BE2C (cell line): ENCODE measurements at regions not wholly inside any gene's neighbourhood (a gene's known extent, or its start where the extent isn't known, plus 50 kb on each side); places are given as distances from the start of the nearest gene placed in this dataset.

Source experiments
- DNase-seq: peaks from one replicate; pipeline ENCODE4 v3.0.0-alpha.2; 2020
- H3K27me3 ChIP-seq: fragments of 250-450 bp; sonication (Bioruptor Pico); 2 replicates; pipeline ENCODE4 v1.5.1; 2020; ENCODE audit warnings: mild to moderate bottlenecking
- H3K36me3 ChIP-seq: fragments of 250-450 bp; sonication (Bioruptor Pico); 2 replicates; pipeline ENCODE4 v1.5.1; 2020; ENCODE audit warnings: mild to moderate bottlenecking
- H3K4me1 ChIP-seq: fragments of 250-450 bp; sonication (Bioruptor Pico); 2 replicates; pipeline ENCODE4 v1.5.1; 2020
- H3K4me3 ChIP-seq: 2 replicates; pipeline ENCODE4 v1.5.1; 2011; ENCODE audit warnings: low read depth, low read length
- H3K9me3 ChIP-seq: fragments of 250-450 bp; sonication (Bioruptor Pico); 2 replicates; pipeline ENCODE4 v1.5.1; 2020
- CTCF ChIP-seq: IDR thresholded peaks from 2 replicates; pipeline ENCODE4 v1.5.1; 2012; ENCODE audit warnings: mild to moderate bottlenecking, low read depth, low read length

GRCh38 chr12:125936502-125936901, 871.3 kb downstream of the AACS start:
- Histone ChIP-seq H3K4me1 (no peaks in the 10 kb centered on the region), H3K4me3 (no peak overlapping the region), H3K27me3 (no peaks in the 10 kb centered on the region), H3K36me3 (no peaks in the 10 kb centered on the region), H3K9me3 (no peaks in the 10 kb centered on the region)
- TF ChIP-seq CTCF = no peak
- no peak for DNase-seq

GRCh38 chr12:125944446-125944845, 879.2 kb downstream of the AACS start:
- no peak overlapping the region for H3K4me3 ChIP-seq
- no peaks in the 10 kb centered on the region for H3K36me3 ChIP-seq
- H3K4me1 ChIP-seq = no peaks in the 10 kb centered on the region
- no peaks in the 10 kb centered on the region for H3K27me3 ChIP-seq
- TF ChIP-seq CTCF = no peak
- DNase-seq = no peak
- no peaks in the 10 kb centered on the region for H3K9me3 ChIP-seq

DNA sequence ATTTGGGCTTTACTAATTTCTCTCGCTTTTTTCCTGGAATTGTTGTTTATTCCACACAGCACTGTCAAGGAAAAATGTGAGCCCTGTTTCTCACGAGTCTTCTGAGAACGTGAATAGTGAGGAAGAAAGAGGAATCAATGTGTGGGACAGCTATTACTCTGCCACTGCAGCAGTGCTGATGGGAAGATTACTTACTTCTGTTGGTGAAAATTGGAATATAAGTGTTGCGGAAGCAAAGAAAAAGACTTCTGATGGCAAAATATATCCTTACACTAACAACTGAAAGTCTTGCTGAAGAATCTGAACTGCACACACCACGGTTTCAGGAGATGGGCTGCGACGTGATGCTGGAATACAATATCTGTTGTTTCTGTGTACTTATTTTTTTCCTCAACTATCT, 884.2 kb downstream of the AACS start:
- Histone ChIP-seq H3K36me3 (no peaks in the 10 kb centered on the region), H3K9me3 (no peaks in the 10 kb centered on the region; the same call in 1 of the 2 replicates), H3K27me3 (no peaks in the 10 kb centered on the region), H3K4me1 (no peaks in the 10 kb centered on the region), H3K4me3 (no peak overlapping the region)
- no peak for DNase-seq
- TF ChIP-seq CTCF = no peak

GRCh38 chr12:125954362-125954761, 889.1 kb downstream of the AACS start:
- DNase-seq = no peak
- no peaks in the 10 kb centered on the region for H3K36me3 ChIP-seq
- no peaks in the 10 kb centered on the region for H3K27me3 ChIP-seq
- no peak overlapping the region for H3K4me3 ChIP-seq
- no peak for TF ChIP-seq CTCF
- H3K9me3 ChIP-seq = no peaks in the 10 kb centered on the region; the same call in 1 of the 2 replicates
- H3K4me1 ChIP-seq = no peaks in the 10 kb centered on the region

- no peaks in the 10 kb centered on the region for H3K4me1 ChIP-seq
- no peak overlapping the region for H3K4me3 ChIP-seq
- no peaks in the 10 kb centered on the region for H3K27me3 ChIP-seq
- no peaks in the 10 kb centered on the region for H3K36me3 ChIP-seq
- TF ChIP-seq CTCF = no peak
- no peak for DNase-seq
- H3K9me3 ChIP-seq = no peaks in the 10 kb centered on the region; the same call in 1 of the 2 replicates
Measured at GRCh38 chr12:125956186-125956585, 891.0 kb downstream of the AACS start.

DNA sequence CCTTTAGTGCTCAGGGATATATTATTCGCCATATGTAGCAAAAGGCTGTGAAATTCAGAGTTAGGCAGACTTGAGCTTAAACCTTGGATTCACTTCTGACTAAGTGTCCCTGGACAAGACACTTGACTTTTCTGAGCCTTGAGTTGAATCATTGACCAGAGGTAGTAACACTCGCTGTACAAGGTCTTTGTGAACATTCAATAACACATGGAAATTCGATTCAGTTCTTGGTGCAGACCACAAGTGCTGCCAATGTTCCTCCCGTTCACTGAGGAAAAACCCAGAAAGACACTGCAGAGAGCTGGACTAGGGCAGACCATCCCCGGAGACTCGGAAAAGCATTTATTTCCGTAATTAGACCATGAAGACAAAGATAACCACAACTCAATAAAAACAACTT, 901.4 kb downstream of the AACS start:
- Histone ChIP-seq H3K9me3 (no peaks in the 10 kb centered on the region), H3K4me3 (no peak overlapping the region), H3K36me3 (no peaks in the 10 kb centered on the region), H3K27me3 (no peaks in the 10 kb centered on the region), H3K4me1 (no peaks in the 10 kb centered on the region)
- DNase-seq = no peak
- no peak for TF ChIP-seq CTCF
